GM19455 (cell line): ENCODE measurements at regions not wholly inside any gene's neighbourhood (a gene's known extent, or its start where the extent isn't known, plus 50 kb on each side); places are given as distances from the start of the nearest gene placed in this dataset.
"Not testable (repeated sequence)": the region's sequence is repeated elsewhere in the genome, so short reads cannot be mapped to it uniquely, and the experiment has no call there.

ENCODE experiments used
- ATAC-seq: cut with Tn5 transposase; IDR thresholded peaks from one replicate; pipeline ENCODE4 v1.9.1; 2021; ENCODE audit not compliant: unreplicated experiment

DNA sequence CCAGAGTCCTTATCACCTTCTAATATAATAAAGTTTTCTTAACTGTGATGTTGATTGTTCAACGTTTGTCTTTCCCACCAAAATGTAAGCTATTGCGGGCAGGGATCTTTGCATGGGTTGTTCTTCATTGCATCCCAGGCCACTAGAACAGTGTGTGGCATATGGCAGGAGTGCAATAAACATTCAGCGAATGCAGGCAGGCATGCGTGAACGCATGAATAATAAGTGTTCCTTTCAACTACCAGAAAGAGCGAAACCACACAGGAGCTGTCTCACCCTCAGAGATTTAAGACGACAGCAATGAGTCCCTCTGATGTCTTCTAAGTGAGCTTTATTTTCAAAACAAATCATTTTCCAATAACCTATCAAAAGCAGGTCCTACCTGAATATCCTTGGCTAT lies 2693.1 kb upstream of the TPTE start:
- not testable (repeated sequence) for ATAC-seq

DNA sequence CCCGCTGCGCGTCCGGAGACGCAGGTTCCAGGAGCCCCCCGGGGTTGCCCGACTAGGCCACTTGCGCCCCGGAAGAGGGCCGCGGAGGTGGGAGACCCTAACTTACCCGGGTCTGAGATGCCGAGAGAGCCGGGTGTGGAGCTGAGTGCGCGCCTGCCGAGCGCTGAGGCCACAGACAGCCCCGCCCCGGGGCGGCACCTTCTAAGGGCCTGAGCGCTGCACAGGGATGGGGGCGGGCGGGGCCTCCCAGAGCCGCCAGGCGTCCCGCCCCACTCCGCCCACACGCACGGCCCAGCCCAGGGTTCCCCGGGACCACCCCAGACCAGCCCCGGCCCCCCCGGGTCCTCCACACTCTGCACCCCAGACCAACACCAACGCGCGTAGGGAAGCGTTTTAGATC lies 2692.0 kb upstream of the TPTE start:
- ATAC-seq = not testable (repeated sequence)

DNA sequence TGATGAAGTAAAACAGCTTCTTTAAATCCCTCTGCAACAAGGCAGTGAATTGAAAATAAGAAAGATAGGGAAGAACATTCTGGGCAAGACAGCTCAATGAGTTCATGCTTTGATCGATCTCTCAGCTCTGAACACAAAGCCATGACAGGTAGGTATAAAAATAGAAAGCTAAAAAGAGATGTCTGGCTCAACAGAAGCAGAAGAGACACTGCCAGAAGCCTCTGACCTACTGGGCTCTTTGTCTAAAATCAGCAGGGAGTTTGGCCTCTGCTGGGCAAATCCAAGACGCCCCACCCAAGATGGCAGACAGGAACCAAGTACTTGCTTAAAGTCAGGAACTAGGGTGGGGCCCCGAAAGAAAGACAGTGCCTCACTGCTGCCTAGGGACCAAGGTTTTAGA lies 2684.1 kb upstream of the TPTE start:
- not testable (repeated sequence) for ATAC-seq

DNA sequence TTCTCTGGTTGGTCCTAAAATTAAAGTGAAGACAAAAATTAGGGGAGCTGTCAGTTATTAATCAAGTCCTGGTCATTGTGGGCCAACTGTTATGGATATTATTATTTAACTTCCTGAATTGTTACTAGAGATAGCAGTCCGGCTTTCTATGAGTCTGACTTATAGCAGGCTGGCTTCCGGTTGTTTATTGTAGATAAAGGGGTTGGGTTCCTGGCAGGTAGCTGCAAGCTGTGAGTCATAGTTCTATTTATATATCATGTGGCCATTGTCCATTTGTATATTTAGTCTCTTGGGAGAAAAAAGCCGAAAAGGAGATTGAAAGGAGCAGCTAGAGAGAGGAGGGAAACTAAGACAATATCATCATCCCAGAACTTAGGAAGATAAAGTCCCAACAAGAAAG lies 2668.0 kb upstream of the TPTE start:
- ATAC-seq = not testable (repeated sequence)

DNA sequence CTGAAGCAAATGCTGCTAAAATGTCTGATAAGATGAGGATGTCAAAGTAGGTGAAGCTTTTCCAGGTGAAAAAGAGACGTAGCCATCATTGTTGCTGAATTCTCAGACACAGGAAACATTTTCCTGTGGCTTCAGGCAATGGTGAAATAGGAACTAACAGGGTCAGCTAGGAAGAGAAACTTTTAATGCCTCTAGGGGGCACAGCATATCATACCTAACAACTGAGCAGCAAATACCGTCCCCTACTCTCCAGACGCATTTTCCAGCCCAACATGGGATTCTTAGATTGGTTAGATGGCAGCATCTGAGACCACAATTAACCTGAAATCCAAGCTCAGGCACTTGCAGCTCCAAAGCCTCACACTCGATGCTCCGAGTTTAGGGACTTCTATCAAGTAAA lies 2667.5 kb upstream of the TPTE start:
- not testable (repeated sequence) for ATAC-seq
